ENCODE measurements at regions not wholly inside any gene's neighbourhood (a gene's known extent, or its start where the extent isn't known, plus 50 kb on each side); places are given as distances from the start of the nearest gene placed in this dataset.

DNA sequence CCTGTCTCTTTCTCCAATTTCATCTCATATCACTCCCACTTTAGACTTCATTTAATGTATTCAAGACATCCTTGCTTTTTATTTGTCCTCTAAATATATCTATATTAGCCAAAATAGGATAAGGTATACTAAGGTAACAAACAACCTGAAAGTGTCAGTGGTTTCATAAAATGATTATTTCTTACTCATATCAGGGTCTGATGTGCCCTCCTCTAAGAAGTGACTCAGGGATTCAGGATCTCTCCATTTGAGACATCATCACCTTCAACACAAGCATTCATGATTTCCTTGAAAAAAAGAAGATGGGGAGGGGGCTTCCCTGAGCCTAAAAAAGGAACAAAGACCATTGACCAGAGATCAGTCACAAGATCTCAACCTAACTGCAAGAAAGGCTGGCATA, 131.4 kb upstream of the POU2AF2 start:
- DNase-seq (ENCODE audit: low read depth) (no peak), FAIRE-seq (no peak)
- Histone ChIP-seq H3K27me3 (ENCODE audit: control insufficient read depth, insufficient read depth, low read length) (no peaks in the 10 kb centered on the region), H3K4me3 (ENCODE audit: low read depth, low read length) (no peak overlapping the region), H3K36me3 (ENCODE audit: control insufficient read depth, insufficient read depth, low read length) (no peaks in the 10 kb centered on the region)
- TF ChIP-seq, protein P1, sequence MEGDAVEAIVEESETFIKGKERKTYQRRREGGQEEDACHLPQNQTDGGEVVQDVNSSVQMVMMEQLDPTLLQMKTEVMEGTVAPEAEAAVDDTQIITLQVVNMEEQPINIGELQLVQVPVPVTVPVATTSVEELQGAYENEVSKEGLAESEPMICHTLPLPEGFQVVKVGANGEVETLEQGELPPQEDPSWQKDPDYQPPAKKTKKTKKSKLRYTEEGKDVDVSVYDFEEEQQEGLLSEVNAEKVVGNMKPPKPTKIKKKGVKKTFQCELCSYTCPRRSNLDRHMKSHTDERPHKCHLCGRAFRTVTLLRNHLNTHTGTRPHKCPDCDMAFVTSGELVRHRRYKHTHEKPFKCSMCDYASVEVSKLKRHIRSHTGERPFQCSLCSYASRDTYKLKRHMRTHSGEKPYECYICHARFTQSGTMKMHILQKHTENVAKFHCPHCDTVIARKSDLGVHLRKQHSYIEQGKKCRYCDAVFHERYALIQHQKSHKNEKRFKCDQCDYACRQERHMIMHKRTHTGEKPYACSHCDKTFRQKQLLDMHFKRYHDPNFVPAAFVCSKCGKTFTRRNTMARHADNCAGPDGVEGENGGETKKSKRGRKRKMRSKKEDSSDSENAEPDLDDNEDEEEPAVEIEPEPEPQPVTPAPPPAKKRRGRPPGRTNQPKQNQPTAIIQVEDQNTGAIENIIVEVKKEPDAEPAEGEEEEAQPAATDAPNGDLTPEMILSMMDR (IDR thresholded peaks at IDR 0.05; ENCODE audit: insufficient read depth, low read length, severe bottlenecking): no peak

DNA sequence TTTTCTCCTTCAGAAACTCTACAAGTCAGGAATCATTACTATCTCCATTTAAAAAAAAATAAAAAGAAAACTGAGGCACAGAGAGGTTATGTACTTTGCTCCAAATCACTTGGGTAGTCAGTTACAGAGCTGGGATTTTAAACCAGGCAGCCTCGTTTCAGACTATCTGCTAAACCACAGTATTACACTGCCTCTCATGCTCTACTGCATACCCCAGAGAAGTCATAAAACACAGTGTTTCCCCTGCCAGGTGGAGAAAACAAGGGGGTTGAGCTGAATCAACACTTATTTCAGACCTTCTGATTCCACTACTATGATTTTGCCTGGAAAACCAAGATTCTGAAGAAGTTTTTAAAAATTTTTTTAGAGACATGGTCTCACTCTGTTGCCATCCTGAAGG, 132.9 kb upstream of the POU2AF2 start:
- no peaks in the 10 kb centered on the region for H3K36me3 ChIP-seq (ENCODE audit: control insufficient read depth, insufficient read depth, low read length)
- FAIRE-seq: no peak
- TF ChIP-seq, protein P1 (IDR thresholded peaks at IDR 0.05; ENCODE audit: insufficient read depth, low read length, severe bottlenecking): no peak
- DNase-seq (ENCODE audit: low read depth): no peak
- H3K4me3 ChIP-seq (ENCODE audit: low read depth, low read length): no peak overlapping the region
- no peaks in the 10 kb centered on the region for H3K27me3 ChIP-seq (ENCODE audit: control insufficient read depth, insufficient read depth, low read length)

DNA sequence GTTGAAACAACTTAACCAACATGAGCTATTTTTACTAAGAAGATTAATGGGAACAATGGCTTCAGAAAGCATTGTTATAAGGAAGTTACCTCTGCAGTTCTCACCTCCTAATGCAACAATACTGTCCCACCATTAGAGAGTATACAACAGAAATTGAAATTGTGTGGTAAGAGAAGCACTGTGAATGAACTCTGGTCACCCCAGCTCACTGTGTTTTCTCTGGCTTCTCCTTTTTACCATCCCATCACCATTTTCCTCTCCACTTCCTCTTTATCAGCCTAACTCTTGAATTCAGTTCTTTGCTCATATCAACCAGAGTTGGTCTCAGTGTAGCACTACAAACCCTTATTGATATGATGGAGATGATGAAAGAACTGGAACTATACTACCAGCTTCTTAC, 138.0 kb upstream of the POU2AF2 start:
- DNase-seq (ENCODE audit: low read depth) (no peak), FAIRE-seq (no peak)
- TF ChIP-seq, protein P1 (IDR thresholded peaks at IDR 0.05; ENCODE audit: insufficient read depth, low read length, severe bottlenecking): no peak
- Histone ChIP-seq H3K36me3 (ENCODE audit: control insufficient read depth, insufficient read depth, low read length) (no peaks in the 10 kb centered on the region), H3K4me3 (ENCODE audit: low read depth, low read length) (no peak overlapping the region), H3K27me3 (ENCODE audit: control insufficient read depth, insufficient read depth, low read length) (no peaks in the 10 kb centered on the region)

DNA sequence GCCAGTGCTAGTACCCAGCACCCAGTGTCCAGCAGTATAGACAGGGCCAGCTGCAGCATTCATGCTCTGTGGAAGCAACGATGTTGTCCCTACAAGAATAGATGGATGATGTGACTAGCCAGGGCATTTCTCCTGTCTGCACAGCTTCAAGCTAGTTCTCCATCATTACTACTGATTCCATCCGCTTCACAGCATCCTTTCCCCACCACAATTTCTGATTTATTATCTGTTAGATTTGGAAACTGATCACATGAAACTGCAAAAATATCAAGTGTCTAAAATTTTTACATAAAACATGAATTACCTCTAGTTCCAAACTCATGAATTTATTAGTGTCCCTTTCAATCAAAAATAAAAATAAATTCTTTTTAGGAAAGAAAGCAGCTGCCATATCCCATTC, 138.9 kb upstream of the POU2AF2 start:
- no peak for DNase-seq (ENCODE audit: low read depth)
- Histone ChIP-seq H3K27me3 (ENCODE audit: control insufficient read depth, insufficient read depth, low read length) (no peaks in the 10 kb centered on the region), H3K36me3 (ENCODE audit: control insufficient read depth, insufficient read depth, low read length) (no peaks in the 10 kb centered on the region), H3K4me3 (ENCODE audit: low read depth, low read length) (no peak overlapping the region)
- TF ChIP-seq, protein P1 (IDR thresholded peaks at IDR 0.05; ENCODE audit: insufficient read depth, low read length, severe bottlenecking): no peak
- no peak for FAIRE-seq

- FAIRE-seq: no peak
- Histone ChIP-seq H3K27me3 (ENCODE audit: control insufficient read depth, insufficient read depth, low read length) (no peaks in the 10 kb centered on the region), H3K4me3 (ENCODE audit: low read depth, low read length) (no peak overlapping the region), H3K36me3 (ENCODE audit: control insufficient read depth, insufficient read depth, low read length) (no peaks in the 10 kb centered on the region)
- TF ChIP-seq, protein P1 (IDR thresholded peaks at IDR 0.05; ENCODE audit: insufficient read depth, low read length, severe bottlenecking): no peak
- no peak for DNase-seq (ENCODE audit: low read depth)
Observed at GRCh38 chr11:111105566-111105965, 140.0 kb upstream of the POU2AF2 start.

- Histone ChIP-seq H3K36me3 (ENCODE audit: control insufficient read depth, insufficient read depth, low read length) (no peaks in the 10 kb centered on the region), H3K4me3 (ENCODE audit: low read depth, low read length) (no peak overlapping the region), H3K27me3 (ENCODE audit: control insufficient read depth, insufficient read depth, low read length) (no peaks in the 10 kb centered on the region)
- TF ChIP-seq, protein P1 (IDR thresholded peaks at IDR 0.05; ENCODE audit: insufficient read depth, low read length, severe bottlenecking): no peak
- FAIRE-seq (no peak), DNase-seq (ENCODE audit: low read depth) (no peak)
Observed at GRCh38 chr11:111104185-111104584, 141.3 kb upstream of the POU2AF2 start.

Measured in bronchial epithelial cell (primary cell).